HS-5 (cell line): ENCODE measurements at regions not wholly inside any gene's neighbourhood (a gene's known extent, or its start where the extent isn't known, plus 50 kb on each side); places are given as distances from the start of the nearest gene placed in this dataset.

Experiments used
- DNase-seq: peaks from one replicate; pipeline ENCODE4 v3.0.0-alpha.2; 2012; ENCODE audit warnings: low read depth

DNA sequence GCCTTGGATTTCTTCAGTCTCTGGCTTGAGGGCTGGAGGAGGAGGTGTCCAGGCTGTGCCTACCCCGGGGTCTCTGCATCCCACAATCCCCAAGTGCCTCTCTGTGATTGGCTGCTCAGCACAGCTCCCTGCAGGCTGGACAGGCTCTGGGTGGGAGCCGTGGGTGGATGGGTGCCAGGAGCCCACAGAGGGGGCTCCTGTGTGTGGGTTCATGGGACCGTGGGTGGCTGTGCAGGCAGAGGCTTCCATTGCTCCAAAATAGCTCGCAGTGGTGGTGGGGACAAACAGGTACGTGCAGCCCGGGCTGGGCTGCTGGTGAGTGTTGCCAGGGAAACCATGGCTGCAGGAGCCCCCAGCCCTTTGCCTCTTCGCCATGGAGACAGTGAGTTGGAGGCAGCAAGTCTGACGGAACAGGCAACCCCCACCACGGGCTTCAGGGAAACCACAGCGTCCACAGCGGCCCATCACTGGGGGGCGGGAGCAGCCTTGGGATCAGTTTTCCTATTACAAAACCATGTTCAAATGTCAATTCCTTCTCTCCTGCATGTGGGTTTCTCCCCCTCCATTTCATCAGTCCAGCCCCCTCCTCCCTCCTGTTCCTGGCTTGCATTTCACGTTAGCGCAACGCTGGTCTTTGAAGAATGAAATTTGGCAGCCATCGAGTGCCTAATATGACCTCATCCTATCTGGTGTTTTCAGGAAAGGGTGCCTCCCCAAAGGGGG, 155.2 kb downstream of the TRIM29 start:
- no peak for DNase-seq

DNA sequence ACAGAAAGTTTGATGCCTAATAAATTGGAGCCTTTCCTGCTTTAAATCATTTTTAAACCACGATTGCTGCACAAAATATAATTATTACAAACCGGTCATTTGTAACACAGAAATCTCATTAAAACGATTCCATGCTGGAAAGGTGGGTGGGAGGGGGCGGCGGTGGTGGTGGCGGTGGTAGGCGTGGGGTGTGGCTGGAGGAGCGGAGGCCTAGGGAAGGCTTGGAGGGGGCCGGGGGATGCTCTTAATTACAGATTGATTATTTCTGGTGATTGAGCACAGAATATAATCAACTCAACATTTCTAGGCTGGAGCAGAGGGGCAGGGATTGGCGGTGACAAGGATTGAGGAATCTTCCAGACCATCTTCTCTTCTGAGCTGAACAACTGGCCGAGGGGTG, 157.5 kb downstream of the TRIM29 start:
- DNase-seq = no peak

DNA sequence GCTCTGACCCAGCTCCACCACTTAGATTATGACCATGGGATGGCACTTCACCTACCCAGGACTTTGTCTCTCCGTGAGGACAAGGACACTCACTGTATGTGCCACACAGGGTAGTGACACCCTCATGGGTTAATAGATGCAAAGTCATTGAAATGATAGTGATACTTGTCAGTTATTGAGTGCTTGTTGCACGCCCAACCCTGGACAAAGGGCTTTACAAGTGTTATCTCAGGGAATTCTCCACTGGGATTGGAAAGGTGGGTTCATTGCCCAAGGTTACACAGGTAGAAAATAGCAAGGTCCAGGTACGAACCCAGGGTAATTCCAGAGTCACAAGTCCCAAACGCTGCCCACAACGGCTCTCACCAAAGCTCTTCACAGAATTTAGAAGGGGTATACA, 158.2 kb downstream of the TRIM29 start:
- DNase-seq = no peak

DNA sequence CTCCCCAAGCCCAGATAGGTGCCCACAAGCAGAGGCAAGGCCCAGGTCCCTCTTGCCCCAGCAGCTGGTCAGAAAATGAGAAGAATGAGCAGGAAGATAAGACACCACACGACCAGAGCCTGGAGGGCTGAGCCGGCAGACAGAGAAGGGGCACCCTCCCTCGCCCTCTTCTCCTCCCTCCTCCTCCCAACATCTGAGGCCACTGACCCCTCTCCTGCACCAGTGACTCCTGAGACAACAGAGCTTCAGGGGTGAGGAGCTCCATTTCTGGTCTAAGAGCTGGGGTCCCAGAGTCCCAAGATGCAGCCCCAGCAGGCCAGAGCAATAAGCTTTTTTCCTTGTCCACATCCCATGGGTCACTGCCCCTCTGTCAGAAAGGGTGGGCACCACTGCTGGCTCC, 159.2 kb downstream of the TRIM29 start:
- DNase-seq = no peak

- no peak for DNase-seq
Measured at GRCh38 chr11:119977881-119978280, 160.0 kb downstream of the TRIM29 start.

DNA sequence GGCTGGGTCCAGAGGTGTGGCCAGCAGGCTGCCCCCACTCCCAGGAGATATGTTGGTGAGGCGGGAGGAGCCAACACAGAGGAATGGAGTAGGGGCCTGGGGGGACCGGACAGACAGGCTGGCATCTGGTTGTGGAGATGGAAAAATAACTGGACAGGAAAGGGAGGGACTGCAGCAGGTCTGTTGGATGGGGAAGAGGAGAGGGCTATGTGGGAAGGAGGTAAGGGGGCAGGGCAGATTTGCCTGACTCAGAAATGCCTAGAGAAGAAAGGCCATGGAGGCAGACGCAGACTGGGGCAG, 160.4 kb downstream of the TRIM29 start:
- no peak for DNase-seq

- no peak for DNase-seq
Measured at GRCh38 chr11:119976805-119977560, 160.9 kb downstream of the TRIM29 start.

DNA sequence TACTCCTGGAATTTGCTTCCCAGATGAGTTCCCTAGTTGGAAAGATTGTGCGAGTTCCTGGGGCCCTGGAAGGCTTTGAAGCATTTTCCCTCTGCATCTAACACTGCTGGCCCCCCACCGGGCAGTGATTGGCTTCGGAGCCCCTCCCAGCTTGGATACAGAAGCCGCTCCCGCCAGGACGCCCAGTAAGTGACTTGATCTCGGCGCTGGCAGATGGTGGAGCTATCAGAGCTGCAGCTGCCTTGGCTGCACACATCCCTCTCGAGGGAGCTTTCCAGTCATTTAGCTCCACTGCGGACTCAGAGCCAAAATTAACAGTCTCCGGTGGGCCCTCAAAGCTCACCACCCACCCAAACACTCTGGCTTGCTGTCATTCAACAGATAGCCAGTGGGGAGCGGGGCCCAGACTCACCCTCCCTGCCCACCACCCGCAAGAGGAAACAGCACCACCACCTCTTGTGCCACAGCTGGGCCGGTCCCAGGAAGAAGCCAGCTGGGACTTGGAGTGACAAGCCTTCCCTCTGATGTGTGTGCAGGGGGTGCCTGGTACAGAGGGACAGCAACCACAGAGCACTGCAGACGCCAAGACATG, 162.3 kb downstream of the TRIM29 start:
- no peak for DNase-seq

DNA sequence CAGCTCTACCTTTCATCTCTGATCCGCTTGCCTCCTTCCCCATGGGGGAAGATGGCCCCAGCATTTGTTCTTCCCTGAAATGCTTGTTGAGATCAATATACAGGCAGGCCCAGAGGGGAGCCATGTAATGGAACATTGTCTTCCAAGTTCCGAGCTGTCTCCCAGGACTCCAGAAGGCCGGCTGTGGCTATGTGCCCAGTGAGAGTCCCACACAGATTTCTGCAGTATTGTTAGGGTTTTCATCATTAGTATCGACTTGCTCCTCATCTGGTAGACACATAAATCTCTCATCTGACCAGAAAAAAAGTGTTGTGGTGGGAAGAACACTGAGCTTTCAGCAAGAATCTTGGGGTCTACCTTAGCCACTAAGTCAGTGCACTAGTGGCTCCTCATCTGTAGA, 163.4 kb downstream of the TRIM29 start:
- DNase-seq = no peak

- DNase-seq = no peak
Measured at GRCh38 chr11:119974051-119974450, 163.9 kb downstream of the TRIM29 start.

GRCh38 chr11:119972281-119972680, 165.6 kb downstream of the TRIM29 start:
- DNase-seq = no peak

DNA sequence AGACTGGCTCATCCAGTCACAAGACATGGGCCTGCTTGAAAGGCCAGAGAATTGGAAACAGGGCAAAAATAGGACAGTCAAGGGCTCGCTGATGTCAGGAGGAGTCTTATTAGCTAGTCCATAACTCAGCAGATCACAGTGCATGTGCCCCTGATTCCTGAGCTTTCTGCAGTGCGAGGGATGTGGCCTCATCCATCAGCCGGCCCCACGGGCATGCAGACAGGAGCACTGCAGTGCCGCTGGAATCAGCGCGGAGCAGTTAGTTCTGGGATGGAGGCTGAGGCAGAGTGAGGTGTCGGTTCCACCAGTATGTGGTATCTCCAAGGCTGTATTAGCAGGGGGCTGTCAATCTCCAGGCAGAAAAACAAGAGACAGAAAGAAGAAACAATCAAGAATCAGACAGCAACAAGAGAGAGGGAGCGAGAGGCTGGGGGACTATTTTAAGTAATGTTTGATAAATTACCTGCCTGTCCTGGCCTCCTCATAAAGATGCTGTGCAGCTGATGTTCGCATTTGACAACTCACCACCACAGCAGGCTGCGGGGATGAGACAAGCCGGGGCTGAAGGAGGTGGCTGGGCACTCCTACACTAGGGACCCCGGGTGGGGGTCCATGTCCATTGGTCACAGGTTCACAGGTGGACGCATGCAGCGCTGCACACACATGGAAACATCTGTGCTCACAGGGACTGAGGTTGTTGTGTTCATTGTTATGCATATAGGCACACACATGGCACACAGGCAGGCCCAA, 167.2 kb downstream of the TRIM29 start:
- no peak for DNase-seq

DNA sequence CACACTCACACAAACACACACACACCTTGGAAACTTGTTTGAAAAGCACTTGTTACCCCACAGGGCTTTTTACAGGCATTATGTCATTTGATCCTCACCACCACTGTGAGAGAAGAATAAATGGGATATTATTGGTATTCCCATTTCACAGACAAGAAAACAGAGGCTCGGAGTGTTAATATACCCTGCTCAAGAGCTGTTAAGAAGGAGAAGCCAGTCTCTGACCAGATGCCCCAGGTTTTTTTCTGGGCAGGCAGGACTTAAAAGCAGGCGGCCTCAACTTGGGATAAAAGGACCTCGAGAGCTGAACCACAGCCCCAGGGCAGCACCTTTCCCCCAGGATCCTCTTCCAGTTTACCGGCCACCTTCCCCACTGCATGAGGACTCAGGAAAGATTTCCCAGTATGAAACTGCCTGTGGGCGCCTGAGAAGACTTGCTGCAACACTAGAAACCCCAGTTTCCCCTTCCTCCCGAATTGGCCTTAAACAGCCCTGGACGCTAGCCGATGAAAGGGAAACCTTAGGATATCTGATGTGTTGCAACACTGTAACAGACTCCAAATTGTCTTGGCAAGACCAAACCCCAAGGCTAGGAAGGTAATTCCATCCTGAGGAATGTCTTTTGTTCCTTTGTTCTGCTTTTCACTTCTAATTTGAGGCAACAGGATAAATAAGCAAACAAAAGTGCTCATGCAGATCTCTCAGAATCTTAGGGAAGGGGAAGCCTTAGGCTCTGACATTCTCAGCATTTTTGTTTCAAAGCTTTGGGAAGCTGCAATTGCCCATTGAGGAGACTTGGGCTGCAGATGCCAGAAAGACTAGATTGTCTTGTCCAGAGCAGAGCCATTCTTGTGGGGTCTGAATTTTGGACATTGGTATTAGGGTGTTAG, 173.5 kb downstream of the TRIM29 start:
- no peak for DNase-seq

GRCh38 chr11:119957951-119958350, 180.0 kb downstream of the TRIM29 start:
- DNase-seq = no peak

- DNase-seq = no peak
Measured at GRCh38 chr11:119952441-119952840, 185.5 kb downstream of the TRIM29 start.

GRCh38 chr11:119943298-119943655, 194.6 kb downstream of the TRIM29 start:
- DNase-seq = no peak

- no peak for DNase-seq
Measured at GRCh38 chr11:119942583-119943297, 195.2 kb downstream of the TRIM29 start.

DNA sequence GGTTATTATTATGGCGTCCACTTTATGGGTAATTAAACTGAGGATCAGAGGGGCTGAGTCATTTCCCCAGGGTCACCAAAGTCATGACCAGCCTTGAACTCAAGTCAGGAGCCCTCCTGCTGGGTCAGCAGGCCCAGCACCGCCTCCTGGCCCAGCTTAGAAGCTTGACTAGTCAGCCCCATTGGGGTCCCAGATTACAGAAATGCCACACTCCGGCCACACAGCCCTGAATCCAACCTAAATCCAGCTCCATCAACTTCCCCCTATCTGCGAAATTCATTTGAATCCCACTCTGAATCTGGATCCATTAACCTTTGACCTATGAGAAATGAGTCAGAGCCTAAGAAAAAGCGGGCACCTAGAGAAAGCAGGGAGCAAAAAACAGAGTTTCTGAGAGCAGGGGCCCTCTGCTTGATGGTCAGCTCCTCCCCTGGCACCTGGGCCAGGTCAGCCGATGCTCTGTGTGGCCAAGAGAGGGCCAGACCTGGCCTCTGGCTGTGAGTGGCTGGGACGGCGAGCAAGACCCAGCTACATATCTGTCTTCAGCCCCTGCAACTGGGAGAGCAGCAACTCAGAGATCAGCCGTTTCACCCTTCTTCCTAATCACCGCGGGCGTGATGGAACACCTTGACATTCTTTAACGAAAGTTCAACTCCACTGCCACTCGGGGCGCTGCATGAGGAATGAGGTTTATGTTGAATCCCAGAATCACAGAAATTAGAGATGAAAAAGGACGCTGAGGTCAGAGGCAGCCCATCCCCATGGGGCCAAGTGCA, 196.1 kb downstream of the TRIM29 start:
- no peak for DNase-seq

- DNase-seq = no peak
Measured at GRCh38 chr11:119941171-119941570, 196.7 kb downstream of the TRIM29 start.

- no peak for DNase-seq
Measured at GRCh38 chr11:119940401-119940976, 197.4 kb downstream of the TRIM29 start.
